Neuronal stem cell (in vitro differentiated cells): ENCODE measurements at regions not wholly inside any gene's neighbourhood (a gene's known extent, or its start where the extent isn't known, plus 50 kb on each side); places are given as distances from the start of the nearest gene placed in this dataset.
A peak's percentile ranks its signal among the peaks of the same experiment; 100 is the strongest.

Experiments
- DNase-seq: peaks from one replicate; pipeline ENCODE4 v3.0.0-alpha.2; 2013; ENCODE audit warnings: low spot score
- H2AFZ ChIP-seq: one replicate; pipeline ENCODE4 v1.6.1; 2013; ENCODE audit warnings: mild to moderate bottlenecking, low read length, inconsistent platforms
- H2AK5ac ChIP-seq: 2 replicates; pipeline ENCODE4 v1.6.1; 2013; ENCODE audit warnings: low read depth, mild to moderate bottlenecking, inconsistent platforms, low read length, moderate library complexity, mixed read lengths
- H2BK120ac ChIP-seq: 2 replicates; pipeline ENCODE4 v1.6.1; 2013; ENCODE audit warnings: low read depth, mild to moderate bottlenecking, inconsistent platforms, low read length, moderate library complexity, mixed read lengths
- H2BK12ac ChIP-seq: one replicate; pipeline ENCODE4 v1.6.1; 2013; ENCODE audit warnings: low read length, inconsistent platforms
- H2BK15ac ChIP-seq: 2 replicates; pipeline ENCODE4 v1.6.1; 2013; ENCODE audit warnings: mild to moderate bottlenecking, low read length, inconsistent platforms, mixed read lengths
- H2BK5ac ChIP-seq: one replicate; pipeline ENCODE4 v1.6.1; 2013; ENCODE audit warnings: inconsistent platforms, mild to moderate bottlenecking, low read length, moderate library complexity
- H3K14ac ChIP-seq: one replicate; pipeline ENCODE4 v1.6.1; 2013; ENCODE audit warnings: low read length, inconsistent platforms
- H3K18ac ChIP-seq: 2 replicates; pipeline ENCODE4 v1.6.1; 2013; ENCODE audit warnings: low read length, inconsistent platforms
- H3K23ac ChIP-seq: 2 replicates; pipeline ENCODE4 v1.6.1; 2013; ENCODE audit warnings: low read depth, mild to moderate bottlenecking, mixed read lengths, low read length, inconsistent platforms; ENCODE audit not compliant: poor library complexity
- H3K27ac ChIP-seq: replicated peaks from 3 replicates; pipeline ENCODE4 v1.5.1; 2013; ENCODE audit warnings: low read length, inconsistent platforms
- H3K27me3 ChIP-seq, 3 experiments: 2 replicates each; pipeline ENCODE4 v1.6.1; 2013; ENCODE audit warnings: low read length in 3 of 3, mild to moderate bottlenecking in 2 of 3, inconsistent platforms in 1 of 3, low read depth in 1 of 3, mixed read lengths in 1 of 3, moderate library complexity in 1 of 3; ENCODE audit not compliant: control insufficient read depth in 3 of 3, insufficient read depth in 3 of 3
- H3K36me3 ChIP-seq, 2 donors: replicated peaks in 1 of 2; 2 replicates each; pipeline ENCODE4 v1.6.1; 2013; ENCODE audit warnings: low read length in 2 of 2; ENCODE audit not compliant: control insufficient read depth in 2 of 2, insufficient read depth in 2 of 2
- H3K4ac ChIP-seq: 2 replicates; pipeline ENCODE4 v1.6.1; 2013; ENCODE audit warnings: inconsistent platforms, mild to moderate bottlenecking, low read length, moderate library complexity
- H3K4me1 ChIP-seq, 2 donors: 1 replicate in 1 of 2; 2 replicates in 1 of 2; pipeline ENCODE4 v1.6.1; 2013; ENCODE audit warnings: low read length in 2 of 2, low read depth in 1 of 2; ENCODE audit not compliant: control insufficient read depth in 2 of 2, insufficient read depth in 1 of 2
- H3K4me2 ChIP-seq: one replicate; pipeline ENCODE4 v1.6.1; 2013; ENCODE audit warnings: mild to moderate bottlenecking, low read length, inconsistent platforms; ENCODE audit not compliant: insufficient read depth, poor library complexity, severe bottlenecking
- H3K4me3 ChIP-seq, 2 donors: 2 replicates each; pipeline ENCODE4 v1.5.1; 2013; ENCODE audit warnings: low read length in 2 of 2, mild to moderate bottlenecking in 2 of 2, inconsistent platforms in 1 of 2, moderate library complexity in 1 of 2
- H3K79me1 ChIP-seq: one replicate; pipeline ENCODE4 v1.6.1; 2013; ENCODE audit warnings: low read depth, mild to moderate bottlenecking, inconsistent platforms, low read length, moderate library complexity
- H3K9ac ChIP-seq: one replicate; pipeline ENCODE4 v1.6.1; 2013; ENCODE audit warnings: mild to moderate bottlenecking, low read depth, low read length, inconsistent platforms; ENCODE audit not compliant: poor library complexity
- H3K9me3 ChIP-seq, 2 donors: replicated peaks in 1 of 2; 2 replicates each; pipeline versions ENCODE3 to v1.6.1; 2013; ENCODE audit warnings: low read length in 2 of 2, mild to moderate bottlenecking in 2 of 2, inconsistent platforms in 1 of 2, low read depth in 1 of 2, mixed read lengths in 1 of 2, moderate library complexity in 1 of 2; ENCODE audit not compliant: control insufficient read depth in 2 of 2, insufficient read depth in 1 of 2
- H4K8ac ChIP-seq: one replicate; pipeline ENCODE4 v1.6.1; 2013; ENCODE audit warnings: low read depth, mild to moderate bottlenecking, inconsistent platforms, low read length, moderate library complexity
- H4K91ac ChIP-seq: one replicate; pipeline ENCODE4 v1.6.1; 2013; ENCODE audit warnings: low read length, low read depth, mild to moderate bottlenecking, inconsistent platforms; ENCODE audit not compliant: poor library complexity
- WGBS, 2 donors: extraction: QIAGEN DNeasy Blood & Tissue Kit; methylation state at CpG; one replicate each; pipeline ENCODE4 v1.1.7; 2013; ENCODE audit warnings: missing lambda C conversion rate in 2 of 2, mixed read lengths in 1 of 2; ENCODE audit not compliant: insufficient read length in 2 of 2, insufficient replicate concordance in 1 of 2; ENCODE audit errors: extremely low coverage in 2 of 2; 5-methylcytosine and 5-hydroxymethylcytosine counted together

DNA sequence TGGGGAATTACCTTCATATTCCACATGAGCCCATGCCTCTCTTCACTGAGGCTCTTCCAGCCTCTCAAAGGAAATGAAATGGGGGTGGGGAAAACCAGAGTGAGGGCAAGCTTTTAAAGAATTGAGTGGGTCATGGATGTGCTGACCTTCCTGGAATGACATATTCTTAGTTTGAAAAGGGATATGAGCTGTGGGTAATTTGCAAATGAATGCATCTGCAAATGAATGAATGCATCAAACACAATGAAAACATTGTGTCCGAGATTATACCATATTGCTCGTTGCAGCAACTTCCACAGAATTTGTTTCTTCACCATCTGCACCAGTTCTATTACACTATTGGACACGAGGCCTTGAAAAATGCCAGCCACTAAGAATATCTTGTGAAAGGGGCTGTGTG, 198.6 kb upstream of the CDH6 start:
- H3K36me3 ChIP-seq = no peaks in the 10 kb centered on the region
- H3K23ac ChIP-seq = no peak overlapping the region
- peaks cover 0 to 13% of the 10 kb centered on the region in 2 donors for H3K9me3 ChIP-seq
- no peaks in the 10 kb centered on the region for H3K79me1 ChIP-seq
- no peak overlapping the region for H2BK15ac ChIP-seq
- H3K4ac ChIP-seq = no peak overlapping the region
- H3K18ac ChIP-seq = no peak overlapping the region
- H2BK12ac ChIP-seq = no peak overlapping the region
- H4K8ac ChIP-seq = no peak overlapping the region
- no CpG with 5 or more reads among the region's 3 CpGs for WGBS, 2 donors
- H3K9ac ChIP-seq = no peak overlapping the region
- no peak overlapping the region for H2AK5ac ChIP-seq
- no peak for DNase-seq
- H2AFZ ChIP-seq = peak overlapping the region; percentile 37
- no peak overlapping the region for H3K4me3 ChIP-seq
- H3K4me2 ChIP-seq = no peak overlapping the region
- peak overlapping the region; percentile 49 for H3K27ac ChIP-seq
- H3K27me3 ChIP-seq = no peaks in the 10 kb centered on the region
- H4K91ac ChIP-seq = no peak overlapping the region
- H2BK5ac ChIP-seq = no peak overlapping the region
- H3K14ac ChIP-seq = no peak overlapping the region
- H2BK120ac ChIP-seq = no peak overlapping the region
- H3K4me1 ChIP-seq = peaks cover 5 to 29% of the 10 kb centered on the region in 2 donors

- H3K4me3 ChIP-seq = no peak overlapping the region
- no peak overlapping the region for H3K18ac ChIP-seq
- no peak overlapping the region for H3K9ac ChIP-seq
- H3K27me3 ChIP-seq = no peaks in the 10 kb centered on the region
- no peak overlapping the region for H3K14ac ChIP-seq
- H2BK5ac ChIP-seq = no peak overlapping the region
- H2BK12ac ChIP-seq = no peak overlapping the region
- H3K4me1 ChIP-seq = peaks cover 5 to 29% of the 10 kb centered on the region in 2 donors
- no peak overlapping the region for H2BK120ac ChIP-seq
- H3K23ac ChIP-seq = no peak overlapping the region
- H2BK15ac ChIP-seq = no peak overlapping the region
- no peak overlapping the region for H3K4ac ChIP-seq
- H3K4me2 ChIP-seq = no peak overlapping the region
- H3K36me3 ChIP-seq = no peaks in the 10 kb centered on the region
- WGBS, 2 donors = no CpG with 5 or more reads among the region's 4 CpGs
- DNase-seq = no peak
- H3K27ac ChIP-seq = no peak overlapping the region
- no peak overlapping the region for H4K91ac ChIP-seq
- no peaks in the 10 kb centered on the region for H3K79me1 ChIP-seq
- H2AFZ ChIP-seq = peak overlapping the region; percentile 5
- no peak overlapping the region for H4K8ac ChIP-seq
- peaks cover 0 to 13% of the 10 kb centered on the region in 2 donors for H3K9me3 ChIP-seq
- no peak overlapping the region for H2AK5ac ChIP-seq
These were observed 199.3 kb upstream of the CDH6 start for GRCh38 chr5:30994176-30994575.

DNA sequence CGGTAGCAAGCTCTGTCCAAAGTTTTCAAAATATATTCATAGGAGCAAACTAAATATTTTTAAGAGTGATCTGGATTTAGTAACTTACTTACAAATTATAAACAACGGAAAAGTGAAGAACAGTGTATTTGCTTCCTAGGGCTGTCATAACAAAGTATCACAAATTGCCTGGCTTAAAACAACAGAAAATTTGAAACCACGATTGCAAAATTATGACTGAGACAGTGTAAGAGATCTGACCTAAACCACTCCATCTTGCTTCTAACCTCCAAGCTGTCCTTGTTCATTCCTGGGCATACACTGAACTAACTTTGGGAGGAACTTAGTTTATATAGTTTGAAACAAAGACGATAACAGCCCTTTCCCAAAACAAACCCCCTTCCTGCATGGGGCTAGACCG, 202.0 kb upstream of the CDH6 start:
- Histone ChIP-seq H3K4me2 (no peak overlapping the region), H3K27me3 (no peaks in the 10 kb centered on the region), H3K23ac (no peak overlapping the region), H3K9ac (no peak overlapping the region), H4K8ac (no peak overlapping the region), H3K27ac (no peak overlapping the region), H3K9me3 (peaks cover 0 to 13% of the 10 kb centered on the region in 2 donors), H2BK12ac (no peak overlapping the region), H3K79me1 (no peaks in the 10 kb centered on the region), H2AK5ac (no peak overlapping the region), H3K14ac (no peak overlapping the region), H3K4me1 (peaks cover 5 to 29% of the 10 kb centered on the region in 2 donors), H4K91ac (no peak overlapping the region), H3K4ac (no peak overlapping the region), H3K36me3 (no peaks in the 10 kb centered on the region), H2BK120ac (no peak overlapping the region), H2AFZ (no peak overlapping the region), H3K18ac (no peak overlapping the region), H2BK5ac (no peak overlapping the region), H2BK15ac (no peak overlapping the region), H3K4me3 (no peak overlapping the region)
- no peak for DNase-seq
- no CpG with 5 or more reads among the region's 5 CpGs for WGBS, 2 donors

- no peaks in the 10 kb centered on the region for H3K27me3 ChIP-seq
These were observed 211.9 kb upstream of the CDH6 start for GRCh38 chr5:30981576-30981975.

More at GRCh38 chr5:30981576-30981975, 211.9 kb upstream of the CDH6 start:
- Histone ChIP-seq H3K9me3 (peaks cover 0 to 2% of the 10 kb centered on the region in 2 donors), H3K9ac (no peak overlapping the region), H4K8ac (no peak overlapping the region), H3K79me1 (no peaks in the 10 kb centered on the region), H3K4me1 (no peaks in the 10 kb centered on the region), H2AFZ (no peak overlapping the region), H3K14ac (no peak overlapping the region), H3K4ac (no peak overlapping the region), H3K18ac (no peak overlapping the region), H3K4me2 (no peak overlapping the region), H2AK5ac (no peak overlapping the region), H2BK120ac (no peak overlapping the region), H3K36me3 (no peaks in the 10 kb centered on the region), H3K27ac (no peak overlapping the region), H3K23ac (no peak overlapping the region), H2BK15ac (no peak overlapping the region), H2BK5ac (no peak overlapping the region), H4K91ac (no peak overlapping the region), H3K4me3 (no peak overlapping the region), H2BK12ac (no peak overlapping the region)
- DNase-seq = no peak
